IPS-NIHi7 (cell line): ENCODE measurements at regions not wholly inside any gene's neighbourhood (a gene's known extent, or its start where the extent isn't known, plus 50 kb on each side); places are given as distances from the start of the nearest gene placed in this dataset.
"Not testable (repeated sequence)": the region's sequence is repeated elsewhere in the genome, so short reads cannot be mapped to it uniquely, and the experiment has no call there.

Source experiments
- DNase-seq: peaks from one replicate; pipeline ENCODE4 v3.0.0; 2012; ENCODE audit warnings: mixed read lengths; ENCODE audit errors: extremely low spot score

DNA sequence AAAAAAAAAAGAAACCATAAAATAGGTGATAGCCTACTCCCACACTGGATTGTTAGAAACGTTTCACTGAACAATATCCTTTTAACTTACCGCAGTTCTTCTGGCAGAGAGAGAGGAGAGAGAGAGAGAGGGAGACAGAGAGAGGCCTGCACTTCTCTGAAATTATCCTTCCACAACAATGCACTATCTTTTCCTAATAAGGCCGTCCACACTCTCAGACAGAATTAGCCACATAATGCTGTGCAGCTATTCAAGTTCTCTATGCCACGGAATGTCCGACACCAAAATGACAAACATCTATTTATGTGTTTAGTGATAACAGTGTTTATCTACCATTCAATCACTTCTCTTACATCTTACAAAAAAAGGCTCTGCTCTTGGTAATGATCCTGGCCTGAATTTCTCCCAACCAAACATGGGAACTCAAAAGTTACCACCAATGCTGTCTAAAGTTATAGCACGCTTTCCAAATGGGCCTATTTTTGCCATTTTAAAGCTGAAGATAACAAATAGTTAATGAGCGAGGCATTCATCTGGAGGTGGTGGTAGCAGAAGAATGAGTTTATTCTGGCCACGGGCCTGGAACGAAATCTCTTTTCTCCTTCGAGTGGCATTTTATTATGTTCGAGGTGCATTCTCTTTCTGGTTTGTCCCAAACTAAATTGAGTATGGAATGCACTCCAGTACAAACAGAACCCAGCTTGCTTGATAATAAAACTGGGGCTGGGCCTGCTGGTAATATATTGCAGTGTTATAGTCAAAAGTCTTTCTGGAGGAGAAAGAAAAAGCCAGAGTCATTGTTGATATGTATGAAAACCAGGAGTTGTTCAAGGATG lies 160.2 kb upstream of the SVIL start:
- DNase-seq, result no peak

DNA sequence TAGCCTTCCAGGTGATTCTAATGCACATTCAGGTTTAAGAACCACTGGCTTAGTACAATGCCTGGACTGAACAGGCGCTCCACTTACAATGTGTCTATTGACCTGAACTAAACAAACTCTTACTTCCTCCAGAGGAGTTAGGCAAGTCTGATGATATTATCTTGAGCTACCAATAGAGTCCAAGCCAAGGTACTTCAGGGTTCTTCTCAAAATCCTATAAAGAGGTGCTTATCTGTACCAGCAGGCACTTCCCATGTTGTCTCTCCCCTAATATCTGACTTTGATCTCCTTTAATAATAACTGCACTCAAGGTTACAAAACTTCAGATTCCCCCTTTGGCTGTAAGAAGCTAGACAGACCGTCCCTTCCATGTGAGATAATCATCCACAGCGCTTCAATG lies 157.0 kb upstream of the SVIL start:
- no peak for DNase-seq

- no peak for DNase-seq
Measured at GRCh38 chr10:29790207-29790606, 155.4 kb upstream of the SVIL start.

GRCh38 chr10:29788113-29788512 lies 153.3 kb upstream of the SVIL start:
- DNase-seq, result no peak

GRCh38 chr10:29785701-29786100 lies 150.9 kb upstream of the SVIL start:
- no peak for DNase-seq

GRCh38 chr10:29784175-29784773 lies 149.5 kb upstream of the SVIL start:
- peak; percentile 80 for DNase-seq

DNA sequence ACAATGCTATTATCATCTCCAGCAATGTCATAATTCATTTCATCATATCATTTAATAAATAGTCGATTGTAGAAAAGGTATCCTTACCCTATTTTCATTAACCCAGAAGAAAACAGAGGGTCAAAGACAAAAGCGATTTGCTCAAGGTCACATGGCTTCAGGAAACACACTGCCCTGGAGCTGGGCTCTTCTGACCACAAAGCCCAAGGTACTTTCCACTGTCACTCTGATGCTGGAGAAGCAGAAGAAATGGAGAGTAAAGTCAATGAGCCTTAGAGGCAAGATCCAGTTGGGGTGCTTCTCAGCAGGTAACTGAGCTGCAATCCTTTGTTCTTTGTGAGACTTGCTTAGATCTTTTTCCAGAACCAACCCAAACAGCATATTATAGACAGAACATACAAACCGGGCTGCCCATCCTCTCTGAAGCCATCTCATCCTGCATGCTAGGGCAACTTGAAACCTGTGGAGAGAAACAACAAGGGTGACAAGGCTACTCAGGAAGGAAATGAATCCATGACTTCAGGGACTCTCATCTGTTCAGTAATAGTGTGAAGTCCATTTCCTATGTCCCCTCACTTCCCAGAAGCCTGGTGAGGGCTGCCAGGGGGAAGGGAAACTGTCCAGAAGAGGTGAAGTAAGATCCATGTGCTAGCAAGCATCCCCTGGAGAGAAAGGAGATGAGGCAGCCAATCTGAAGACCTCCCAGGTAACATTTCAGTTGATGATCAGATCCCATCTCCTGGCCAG lies 148.6 kb upstream of the SVIL start:
- no peak for DNase-seq

- no peak for DNase-seq
Measured at GRCh38 chr10:29780639-29781038, 145.9 kb upstream of the SVIL start.

DNA sequence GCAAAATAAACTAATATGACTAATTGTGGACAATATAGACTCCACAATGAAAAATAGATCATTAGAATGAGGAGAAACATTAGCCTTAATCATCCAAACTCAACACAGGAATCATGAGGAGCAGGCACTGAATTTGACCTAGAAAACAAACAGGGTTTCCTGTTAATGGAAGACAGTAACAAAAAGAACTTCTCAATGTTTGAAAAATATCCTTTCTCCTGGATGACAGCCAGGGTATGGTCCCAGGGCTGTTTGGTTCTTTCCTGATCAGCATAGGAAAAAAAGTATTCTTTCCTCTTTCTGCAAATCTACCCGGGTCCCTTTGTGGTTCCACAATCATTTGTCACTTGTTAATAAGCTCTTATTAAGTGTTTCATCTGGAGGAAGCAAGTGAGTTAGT lies 145.3 kb upstream of the SVIL start:
- no peak for DNase-seq

DNA sequence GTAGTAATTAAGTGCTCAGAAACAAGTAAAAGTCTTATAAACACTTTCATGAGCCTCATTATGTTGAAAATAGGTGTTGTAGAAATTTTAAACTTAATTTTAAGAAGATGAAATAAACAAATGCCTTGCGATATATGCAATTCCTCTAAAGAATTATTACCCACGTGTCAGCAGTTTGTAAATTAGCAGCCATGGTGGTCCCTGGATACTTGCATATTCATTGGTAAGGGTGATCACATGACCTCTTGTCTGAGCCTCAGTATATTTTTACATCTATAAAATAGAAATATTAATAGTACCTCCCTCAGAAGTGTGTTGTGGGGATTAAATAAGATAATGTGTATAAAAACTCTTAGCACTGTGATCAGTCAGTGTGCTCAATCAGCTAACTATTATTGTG lies 141.5 kb upstream of the SVIL start:
- DNase-seq, result no peak

- DNase-seq, result no peak
Measured at GRCh38 chr10:29774475-29774874, 139.7 kb upstream of the SVIL start.

DNA sequence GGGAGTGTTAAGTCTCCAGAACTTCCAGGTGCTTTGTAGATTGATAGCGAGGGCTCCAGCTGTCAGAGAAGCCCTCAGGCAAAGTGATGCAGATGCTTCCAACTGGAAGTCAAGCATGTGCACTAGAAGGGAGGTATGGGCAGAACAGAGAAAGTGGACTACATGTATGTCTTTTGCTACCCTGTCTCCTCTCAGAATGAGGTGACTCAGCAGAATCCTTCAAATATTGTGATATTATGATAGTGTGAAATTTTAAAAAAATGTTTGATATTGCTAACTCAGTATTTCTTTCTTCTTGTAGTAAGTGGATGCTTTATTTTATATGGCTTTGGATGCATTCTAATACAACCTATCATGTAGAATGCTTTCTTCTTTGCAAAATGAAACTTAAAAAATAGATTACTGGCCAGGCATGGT lies 138.9 kb upstream of the SVIL start:
- no peak for DNase-seq

DNA sequence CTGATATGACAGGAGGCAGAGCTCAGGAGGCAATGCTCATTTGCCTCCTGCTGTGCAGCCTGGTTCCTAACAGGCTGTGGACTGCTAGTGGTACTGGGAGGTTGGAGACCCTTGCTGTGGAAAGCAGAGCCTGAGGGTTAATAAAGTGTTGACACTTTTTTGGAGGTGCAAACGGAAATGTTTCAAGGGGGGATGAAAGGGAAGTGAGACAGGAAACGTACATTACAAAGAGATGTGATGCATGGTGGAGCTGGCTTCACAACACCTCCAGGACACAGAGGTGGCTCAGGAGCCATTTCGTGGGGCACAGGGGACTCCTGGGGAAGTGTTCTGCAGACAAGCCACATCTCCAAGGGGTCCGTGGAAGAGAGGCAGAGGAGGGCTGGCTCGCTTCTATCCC lies 137.6 kb upstream of the SVIL start:
- DNase-seq, result no peak

DNA sequence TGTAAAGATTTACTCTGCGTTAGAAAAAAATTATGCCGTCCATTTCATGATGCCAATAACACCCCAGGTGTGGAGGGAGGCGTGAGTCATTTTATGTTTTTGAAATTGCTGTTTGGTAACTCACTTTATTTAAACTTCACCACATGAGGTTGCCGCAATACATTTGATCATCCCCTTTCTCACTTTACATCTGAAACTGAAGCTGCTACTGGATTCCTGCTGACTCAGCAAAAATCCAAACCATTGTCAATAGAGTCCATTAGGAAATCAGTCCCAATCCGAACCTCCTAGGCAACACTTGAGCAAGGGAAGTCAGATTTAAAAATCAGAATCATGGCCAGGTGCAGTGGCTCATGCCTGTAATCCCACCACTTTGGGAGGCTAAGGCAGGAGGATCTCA lies 136.6 kb upstream of the SVIL start:
- no peak for DNase-seq

DNA sequence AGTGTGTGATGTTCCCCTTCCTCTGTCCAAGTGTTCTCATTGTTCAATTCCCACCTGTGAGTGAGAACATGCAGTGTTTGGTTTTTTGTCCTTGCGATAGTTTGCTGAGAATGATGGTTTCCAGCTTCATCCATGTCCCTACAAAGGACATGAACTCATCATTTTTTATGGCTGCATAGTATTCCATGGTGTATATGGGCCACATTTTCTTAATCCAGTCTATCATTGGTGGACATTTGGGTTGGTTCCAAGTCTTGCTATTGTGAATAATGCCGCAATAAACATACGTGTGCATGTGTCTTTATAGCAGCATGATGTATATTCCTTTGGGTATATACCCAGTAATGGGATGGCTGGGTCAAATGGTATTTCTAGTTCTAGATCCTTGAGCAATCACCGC lies 134.5 kb upstream of the SVIL start:
- not testable (repeated sequence) for DNase-seq

DNA sequence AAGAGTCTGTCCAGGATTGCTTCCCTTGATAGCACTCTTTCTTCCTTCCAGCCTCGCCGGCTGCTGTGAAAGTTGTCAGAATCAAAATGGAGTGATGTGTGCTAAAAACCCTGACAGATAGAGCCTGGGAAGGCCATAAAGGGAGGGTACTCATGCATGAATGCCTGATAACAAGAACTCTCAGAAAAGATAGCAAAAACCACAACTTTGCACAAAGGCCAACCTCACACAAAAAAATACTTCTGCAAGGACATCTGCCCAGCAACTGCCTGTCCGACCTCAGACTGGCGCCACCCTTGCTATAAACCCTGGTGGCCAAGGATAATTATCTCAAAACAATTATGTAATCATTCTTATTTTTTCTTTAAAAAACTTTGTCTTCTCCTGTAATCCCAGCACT lies 133.2 kb upstream of the SVIL start:
- no peak for DNase-seq

- DNase-seq, result no peak
Measured at GRCh38 chr10:29766753-29767152, 132.0 kb upstream of the SVIL start.

- no peak for DNase-seq
Measured at GRCh38 chr10:29765330-29765729, 130.6 kb upstream of the SVIL start.

- no peak for DNase-seq
Measured at GRCh38 chr10:29763396-29763795, 128.6 kb upstream of the SVIL start.

GRCh38 chr10:29761916-29762315 lies 127.1 kb upstream of the SVIL start:
- DNase-seq, result no peak

- DNase-seq, result no peak
Measured at GRCh38 chr10:29760138-29760900, 125.5 kb upstream of the SVIL start.
